ENCODE measurements at regions not wholly inside any gene's neighbourhood (a gene's known extent, or its start where the extent isn't known, plus 50 kb on each side); places are given as distances from the start of the nearest gene placed in this dataset.

GRCh38 chr2:13806539-13806938, 826.0 kb upstream of the LRATD1 start:
- no peak for TF ChIP-seq CTCF (IDR thresholded peaks at IDR 0.05; ENCODE audit: insufficient read depth, missing control alignments)
- FAIRE-seq (no peak), DNase-seq (ENCODE audit: insufficient read length, low spot score) (no peak)

GRCh38 chr2:13813236-13813635, 819.3 kb upstream of the LRATD1 start:
- FAIRE-seq (no peak), DNase-seq (ENCODE audit: insufficient read length, low spot score) (no peak)
- no peak for TF ChIP-seq CTCF (IDR thresholded peaks at IDR 0.05; ENCODE audit: insufficient read depth, missing control alignments)

GRCh38 chr2:13818002-13818401, 814.5 kb upstream of the LRATD1 start:
- no peak for TF ChIP-seq CTCF (IDR thresholded peaks at IDR 0.05; ENCODE audit: insufficient read depth, missing control alignments)
- DNase-seq (ENCODE audit: insufficient read length, low spot score): no peak
- no peak for FAIRE-seq

GRCh38 chr2:13819896-13820295, 812.6 kb upstream of the LRATD1 start:
- DNase-seq (ENCODE audit: insufficient read length, low spot score): no peak
- no peak for FAIRE-seq
- TF ChIP-seq CTCF (IDR thresholded peaks at IDR 0.05; ENCODE audit: insufficient read depth, missing control alignments): no peak

GRCh38 chr2:13821255-13821880, 811.1 kb upstream of the LRATD1 start:
- DNase-seq (ENCODE audit: insufficient read length, low spot score) (no peak), FAIRE-seq (no peak)
- no peak for TF ChIP-seq CTCF (IDR thresholded peaks at IDR 0.05; ENCODE audit: insufficient read depth, missing control alignments)

- FAIRE-seq (no peak), DNase-seq (ENCODE audit: insufficient read length, low spot score) (no peak)
- no peak for TF ChIP-seq CTCF (IDR thresholded peaks at IDR 0.05; ENCODE audit: insufficient read depth, missing control alignments)
Observed at GRCh38 chr2:13822365-13822764, 810.2 kb upstream of the LRATD1 start.

GRCh38 chr2:13826314-13826853, 806.1 kb upstream of the LRATD1 start:
- no peak for TF ChIP-seq CTCF (IDR thresholded peaks at IDR 0.05; ENCODE audit: insufficient read depth, missing control alignments)
- DNase-seq (ENCODE audit: insufficient read length, low spot score): no peak
- no peak for FAIRE-seq

Measured in D721Med (cell line).